Nephron (organoid): ENCODE measurements at regions not wholly inside any gene's neighbourhood (a gene's known extent, or its start where the extent isn't known, plus 50 kb on each side); places are given as distances from the start of the nearest gene placed in this dataset.

Source experiments
- H3K27ac Mint-ChIP-seq, 3 experiments: 2 replicates each; pipeline ENCODE4 v1.8.0; 2020; ENCODE audit warnings: mixed read lengths in 3 of 3, mild to moderate bottlenecking in 2 of 3, moderate library complexity in 1 of 3
- H3K27me3 Mint-ChIP-seq: 2 replicates; pipeline ENCODE4 v1.8.0; 2021; ENCODE audit warnings: low read depth, mild to moderate bottlenecking, moderate library complexity, mixed read lengths
- H3K36me3 Mint-ChIP-seq: 2 replicates; pipeline ENCODE4 v1.8.0; 2020; ENCODE audit warnings: low read depth, mixed read lengths
- H3K4me1 Mint-ChIP-seq: 2 replicates; pipeline ENCODE4 v1.8.0; 2020; ENCODE audit warnings: mixed read lengths
- H3K4me3 Mint-ChIP-seq, 3 experiments: 2 replicates each; pipeline ENCODE4 v1.8.0; 2020; ENCODE audit warnings: mild to moderate bottlenecking in 3 of 3, mixed read lengths in 3 of 3, moderate library complexity in 2 of 3
- H3K9me3 Mint-ChIP-seq: 2 replicates; pipeline ENCODE4 v1.8.0; 2020; ENCODE audit warnings: mixed read lengths
- TF ChIP-seq, protein P1 (sequence below), 3 experiments: fragments of 200-600 bp; sonication (generic); IDR thresholded peaks; one replicate each; pipeline ENCODE4 v1.5.0; 2021; ENCODE audit warnings: antibody characterized with exemption in 3 of 3; ENCODE audit not compliant: unreplicated experiment in 3 of 3

DNA sequence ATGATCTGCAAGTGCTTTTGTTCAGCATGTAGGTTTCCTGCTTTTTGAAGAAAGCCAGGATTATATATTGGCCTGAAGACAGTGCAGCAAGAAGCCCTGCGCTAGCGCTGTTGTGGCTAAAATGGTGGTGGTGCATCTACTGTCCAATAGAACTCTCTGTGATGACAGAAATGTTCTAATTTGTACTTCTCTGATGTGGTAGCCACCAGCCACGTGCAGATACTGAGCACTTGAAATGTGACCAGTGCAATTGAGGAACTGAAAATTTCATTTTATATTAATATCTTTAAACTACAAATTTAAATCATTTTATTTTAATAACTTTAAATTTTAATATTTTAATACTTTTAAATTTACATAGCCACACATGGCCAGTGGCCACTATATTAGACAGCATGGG is 73.0 kb upstream of the PAX6 start:
- Mint-ChIP-seq H3K4me1 (no peaks in the 10 kb centered on the region), H3K27ac (no peak overlapping the region), H3K4me3 (no peak overlapping the region), H3K36me3 (no peaks in the 10 kb centered on the region), H3K27me3 (peaks cover 22% of the 10 kb centered on the region), H3K9me3 (no peaks in the 10 kb centered on the region)
- TF ChIP-seq, protein P1, sequence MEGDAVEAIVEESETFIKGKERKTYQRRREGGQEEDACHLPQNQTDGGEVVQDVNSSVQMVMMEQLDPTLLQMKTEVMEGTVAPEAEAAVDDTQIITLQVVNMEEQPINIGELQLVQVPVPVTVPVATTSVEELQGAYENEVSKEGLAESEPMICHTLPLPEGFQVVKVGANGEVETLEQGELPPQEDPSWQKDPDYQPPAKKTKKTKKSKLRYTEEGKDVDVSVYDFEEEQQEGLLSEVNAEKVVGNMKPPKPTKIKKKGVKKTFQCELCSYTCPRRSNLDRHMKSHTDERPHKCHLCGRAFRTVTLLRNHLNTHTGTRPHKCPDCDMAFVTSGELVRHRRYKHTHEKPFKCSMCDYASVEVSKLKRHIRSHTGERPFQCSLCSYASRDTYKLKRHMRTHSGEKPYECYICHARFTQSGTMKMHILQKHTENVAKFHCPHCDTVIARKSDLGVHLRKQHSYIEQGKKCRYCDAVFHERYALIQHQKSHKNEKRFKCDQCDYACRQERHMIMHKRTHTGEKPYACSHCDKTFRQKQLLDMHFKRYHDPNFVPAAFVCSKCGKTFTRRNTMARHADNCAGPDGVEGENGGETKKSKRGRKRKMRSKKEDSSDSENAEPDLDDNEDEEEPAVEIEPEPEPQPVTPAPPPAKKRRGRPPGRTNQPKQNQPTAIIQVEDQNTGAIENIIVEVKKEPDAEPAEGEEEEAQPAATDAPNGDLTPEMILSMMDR (IDR thresholded peaks at IDR 0.05; ENCODE audit: unreplicated experiment in 3 of 3): no peak

DNA sequence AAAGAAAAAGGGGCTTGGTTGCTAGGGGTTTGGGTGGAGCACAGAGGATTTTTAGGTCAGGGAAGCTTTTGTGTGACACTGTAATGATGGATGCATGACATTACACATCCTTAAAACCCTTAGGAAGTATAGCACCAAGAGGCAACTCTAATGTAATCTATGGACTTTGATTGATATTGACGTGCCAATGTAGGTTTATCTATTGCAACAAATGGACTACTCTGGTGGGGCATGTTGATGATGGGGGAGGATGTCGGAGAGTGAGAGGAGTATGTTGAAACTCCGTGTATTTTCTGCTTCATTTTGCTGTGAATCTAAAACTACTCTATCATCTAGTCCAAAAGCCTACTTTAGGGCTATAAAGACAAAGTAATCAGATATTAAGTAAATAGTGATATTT is 72.3 kb upstream of the PAX6 start:
- TF ChIP-seq, protein P1 (IDR thresholded peaks at IDR 0.05; ENCODE audit: unreplicated experiment in 3 of 3): no peak
- Mint-ChIP-seq H3K4me3 (no peak overlapping the region), H3K4me1 (no peaks in the 10 kb centered on the region), H3K36me3 (no peaks in the 10 kb centered on the region), H3K9me3 (no peaks in the 10 kb centered on the region), H3K27ac (no peak overlapping the region), H3K27me3 (peaks cover 22% of the 10 kb centered on the region)

DNA sequence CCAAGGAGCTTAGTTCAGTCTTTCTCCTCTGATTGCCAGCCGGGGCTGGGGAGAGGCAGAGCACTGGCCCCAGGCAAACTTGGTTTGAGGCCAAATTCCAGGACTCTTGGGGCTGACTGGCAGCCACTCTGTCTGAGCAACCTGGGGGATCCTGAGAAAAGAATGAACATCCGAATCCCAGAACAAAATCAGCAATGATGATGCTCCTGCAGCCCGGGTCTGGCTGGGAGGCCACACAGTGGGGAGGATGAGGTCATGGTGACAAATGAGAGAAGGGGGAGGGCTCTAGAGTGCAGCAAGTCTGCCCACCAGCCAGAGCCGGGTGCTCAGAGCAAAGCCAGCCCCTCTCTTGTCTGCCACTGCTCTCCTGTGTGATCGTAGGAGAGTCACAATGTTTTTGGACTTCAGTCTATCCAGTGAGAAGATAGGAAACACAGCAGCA is 71.8 kb upstream of the PAX6 start:
- Mint-ChIP-seq H3K4me3 (no peak overlapping the region), H3K27me3 (peaks cover 22% of the 10 kb centered on the region), H3K36me3 (no peaks in the 10 kb centered on the region)

DNA sequence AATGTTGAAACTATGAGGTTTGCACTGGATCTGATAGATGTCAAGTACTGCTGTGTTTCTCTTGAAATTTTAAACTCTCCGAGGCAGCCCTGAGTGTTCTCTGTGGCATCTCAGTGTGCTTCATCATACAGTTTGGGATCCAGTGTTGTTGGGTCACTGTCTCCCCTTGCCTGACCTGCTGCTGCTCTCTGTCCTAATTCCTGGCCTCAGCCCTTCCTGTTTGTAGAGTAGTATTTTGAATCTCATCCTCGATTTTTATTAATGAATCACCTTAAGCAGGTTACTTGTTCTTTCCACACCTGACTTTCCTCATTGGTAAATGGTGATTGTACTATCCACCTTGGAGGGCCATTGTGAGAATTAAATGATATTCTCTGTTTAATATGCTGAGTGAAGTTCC is 70.7 kb upstream of the PAX6 start:
- Mint-ChIP-seq H3K4me3 (no peak overlapping the region), H3K36me3 (no peaks in the 10 kb centered on the region), H3K27ac (no peak overlapping the region), H3K27me3 (peaks cover 30% of the 10 kb centered on the region), H3K4me1 (no peaks in the 10 kb centered on the region), H3K9me3 (no peaks in the 10 kb centered on the region)
- TF ChIP-seq, protein P1 (IDR thresholded peaks at IDR 0.05; ENCODE audit: unreplicated experiment in 3 of 3): no peak

More for the DNA sequence above, 71.8 kb upstream of the PAX6 start:
- TF ChIP-seq, protein P1 (IDR thresholded peaks at IDR 0.05; ENCODE audit: unreplicated experiment in 3 of 3): no peak
- no peaks in the 10 kb centered on the region for H3K4me1 Mint-ChIP-seq
- H3K27ac Mint-ChIP-seq: no peak overlapping the region
- no peaks in the 10 kb centered on the region for H3K9me3 Mint-ChIP-seq

DNA sequence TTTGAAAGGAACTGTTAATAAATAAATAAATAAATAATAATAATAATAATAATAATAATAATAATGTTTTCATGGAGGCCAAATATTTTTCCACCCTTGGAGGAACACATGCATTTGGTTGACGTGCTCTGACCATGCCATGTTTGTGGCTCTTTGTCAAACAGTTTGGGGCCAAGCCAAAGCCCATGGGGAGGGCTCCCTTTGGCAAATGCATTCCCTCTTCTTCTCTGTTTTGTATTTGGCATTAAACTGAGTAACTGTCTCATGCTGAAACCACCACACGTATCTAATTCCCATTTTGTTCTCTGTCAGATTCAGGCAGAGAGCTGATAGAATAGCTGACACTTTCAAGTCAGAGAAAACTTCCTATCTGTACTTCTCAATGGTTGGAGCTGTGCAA is 68.6 kb upstream of the PAX6 start:
- Mint-ChIP-seq H3K27me3 (peaks cover 36% of the 10 kb centered on the region), H3K27ac (no peak overlapping the region), H3K4me3 (no peak overlapping the region), H3K36me3 (no peaks in the 10 kb centered on the region), H3K9me3 (no peaks in the 10 kb centered on the region), H3K4me1 (no peaks in the 10 kb centered on the region)
- TF ChIP-seq, protein P1 (IDR thresholded peaks at IDR 0.05; ENCODE audit: unreplicated experiment in 3 of 3): no peak

DNA sequence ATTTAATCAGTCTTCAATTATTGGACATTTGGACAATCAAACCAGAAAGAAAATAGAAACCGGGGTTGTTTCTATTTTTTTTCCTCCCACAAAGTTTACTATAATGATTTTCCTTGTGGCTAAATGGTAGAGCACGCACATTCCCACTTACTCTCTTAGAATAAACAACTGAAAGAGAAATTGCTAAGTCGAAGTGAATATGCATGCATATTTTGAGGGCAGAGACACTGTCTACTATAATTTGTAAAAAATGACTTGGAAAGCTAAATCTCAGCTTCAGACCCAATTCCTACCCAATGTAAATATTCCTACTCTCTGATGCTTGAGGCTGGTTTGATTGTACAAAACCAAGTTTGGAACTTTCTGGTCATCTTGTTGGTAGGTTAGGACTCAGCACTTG is 66.7 kb upstream of the PAX6 start:
- no peaks in the 10 kb centered on the region for H3K9me3 Mint-ChIP-seq
- H3K27me3 Mint-ChIP-seq: peaks cover 50% of the 10 kb centered on the region
- no peaks in the 10 kb centered on the region for H3K4me1 Mint-ChIP-seq
- no peaks in the 10 kb centered on the region for H3K36me3 Mint-ChIP-seq
- H3K4me3 Mint-ChIP-seq: no peak overlapping the region
- no peak overlapping the region for H3K27ac Mint-ChIP-seq
- TF ChIP-seq, protein P1 (IDR thresholded peaks at IDR 0.05; ENCODE audit: unreplicated experiment in 3 of 3): no peak
